ENCODE measurements at regions not wholly inside any gene's neighbourhood (a gene's known extent, or its start where the extent isn't known, plus 50 kb on each side); places are given as distances from the start of the nearest gene placed in this dataset.

- no peak for DNase-seq (ENCODE audit: low read depth)
- no peak overlapping the region for H3K4me3 ChIP-seq (ENCODE audit: low read depth, low read length)
- TF ChIP-seq CTCF (IDR thresholded peaks at IDR 0.05; ENCODE audit: insufficient read depth, low read length) = no peak
These were observed 84.8 kb upstream of the PAQR3 start for GRCh38 chr4:79023799-79024770.

- TF ChIP-seq CTCF (IDR thresholded peaks at IDR 0.05; ENCODE audit: insufficient read depth, low read length) = no peak
- H3K4me3 ChIP-seq (ENCODE audit: low read depth, low read length) = no peak overlapping the region
- no peak for DNase-seq (ENCODE audit: low read depth)
These were observed 83.3 kb upstream of the PAQR3 start for GRCh38 chr4:79022529-79022928.

DNA sequence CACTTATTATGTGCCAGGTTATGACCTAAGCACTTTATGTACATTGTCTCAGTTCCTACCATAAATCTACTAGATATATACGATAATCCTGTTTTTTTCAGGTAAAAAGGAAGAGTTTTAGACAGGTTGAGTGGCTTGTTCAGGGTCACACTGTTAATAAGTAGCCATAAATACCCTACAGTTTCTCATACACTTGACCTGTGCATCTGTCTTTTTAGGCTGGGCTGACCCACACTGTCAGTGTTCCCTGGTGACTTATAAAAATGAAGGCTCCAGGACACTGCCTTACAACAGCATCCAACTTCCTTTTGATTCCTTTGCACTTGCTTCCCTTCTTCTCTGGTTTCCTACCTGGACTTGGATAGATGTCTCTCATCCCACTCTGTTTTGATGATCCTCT lies 78.2 kb upstream of the PAQR3 start:
- TF ChIP-seq CTCF (IDR thresholded peaks at IDR 0.05; ENCODE audit: insufficient read depth, low read length) = no peak
- H3K4me3 ChIP-seq (ENCODE audit: low read depth, low read length) = no peak overlapping the region
- DNase-seq (ENCODE audit: low read depth) = no peak

DNA sequence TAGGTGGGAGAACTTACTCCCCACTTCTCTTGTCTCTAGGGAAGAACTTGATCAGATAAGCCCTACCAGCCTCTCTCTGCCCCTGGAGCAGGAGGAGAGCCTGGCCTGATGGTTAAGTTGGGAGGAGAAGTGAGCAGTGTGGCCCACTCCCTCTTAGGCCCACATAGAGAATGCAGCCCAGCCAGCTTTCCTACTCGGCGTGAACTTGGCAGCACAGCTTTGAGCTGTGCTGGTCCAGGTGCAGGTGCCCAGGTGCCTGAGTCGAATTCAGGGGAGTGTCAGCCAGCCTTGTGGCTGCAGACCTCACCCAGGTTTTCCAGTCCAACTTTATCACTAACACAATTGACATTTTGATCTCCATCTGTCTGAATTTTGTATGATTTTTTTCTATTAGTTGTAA lies 77.6 kb upstream of the PAQR3 start:
- no peak overlapping the region for H3K4me3 ChIP-seq (ENCODE audit: low read depth, low read length)
- TF ChIP-seq CTCF (IDR thresholded peaks at IDR 0.05; ENCODE audit: insufficient read depth, low read length) = no peak
- no peak for DNase-seq (ENCODE audit: low read depth)

- no peak overlapping the region for H3K4me3 ChIP-seq (ENCODE audit: low read depth, low read length)
- DNase-seq (ENCODE audit: low read depth) = no peak
- no peak for TF ChIP-seq CTCF (IDR thresholded peaks at IDR 0.05; ENCODE audit: insufficient read depth, low read length)
These were observed 76.2 kb upstream of the PAQR3 start for GRCh38 chr4:79015411-79015810.

GRCh38 chr4:79014230-79014629 lies 75.0 kb upstream of the PAQR3 start:
- DNase-seq (ENCODE audit: low read depth) = no peak
- TF ChIP-seq CTCF (IDR thresholded peaks at IDR 0.05; ENCODE audit: insufficient read depth, low read length) = no peak
- no peak overlapping the region for H3K4me3 ChIP-seq (ENCODE audit: low read depth, low read length)
